ENCODE measurements at regions not wholly inside any gene's neighbourhood (a gene's known extent, or its start where the extent isn't known, plus 50 kb on each side); places are given as distances from the start of the nearest gene placed in this dataset.

DNA sequence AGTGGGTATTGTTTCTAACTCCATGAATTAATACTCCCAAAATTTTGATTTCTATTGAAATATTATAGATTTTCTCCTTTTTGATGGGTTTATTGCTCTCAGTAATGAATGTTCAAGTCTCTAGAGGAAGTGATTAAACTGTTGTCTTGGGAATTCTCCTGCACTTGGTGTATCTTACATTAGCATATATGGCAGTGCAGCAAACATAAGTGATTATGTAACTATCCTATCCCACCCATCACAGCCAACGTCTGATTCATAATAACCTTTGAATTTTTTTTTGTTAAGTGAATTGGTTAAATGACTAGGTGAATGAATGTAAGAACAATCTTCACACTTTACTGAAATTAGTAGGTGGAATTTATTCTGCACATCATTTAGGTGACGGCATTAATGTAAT lies 483.7 kb downstream of the TAF11L14 start:
- no peak for DNase-seq

DNA sequence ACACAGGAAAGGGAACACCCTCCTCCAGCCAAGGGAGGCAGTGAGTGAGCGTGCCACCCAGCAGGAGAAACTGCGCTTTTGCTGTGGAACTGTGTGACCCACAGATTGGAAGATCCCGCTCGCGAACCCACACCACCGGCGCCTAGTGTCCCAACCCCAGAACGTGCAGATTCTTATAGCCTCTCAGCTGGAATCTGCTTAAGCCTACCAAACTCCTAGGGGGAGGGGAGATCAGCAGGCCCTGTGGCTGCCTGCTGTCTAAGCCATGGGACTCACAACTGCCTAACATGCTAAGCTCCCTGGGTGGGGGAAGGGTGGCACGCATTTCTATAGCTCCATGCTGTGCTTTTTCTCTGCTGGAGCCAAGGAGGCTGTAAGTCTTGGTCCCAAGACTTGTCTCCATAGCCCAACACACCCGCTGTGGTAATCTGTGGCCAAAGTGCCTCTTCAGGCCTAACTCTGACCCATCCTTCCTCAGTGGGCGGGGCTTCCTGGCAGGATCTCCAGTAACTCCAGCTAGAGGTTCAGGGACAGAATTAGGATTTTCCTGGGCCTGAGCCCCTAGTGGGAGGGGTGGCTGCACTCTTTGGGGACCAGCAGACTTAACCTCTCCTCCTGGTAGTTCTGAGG lies 485.0 kb downstream of the TAF11L14 start:
- no peak for DNase-seq

- peak in 2 of 3 experiments; percentile 34 to 71 for DNase-seq
Measured at GRCh38 chr5:18141222-18141621, 507.0 kb downstream of the TAF11L14 start.

- peak in 1 of 3 experiments; percentile 14 for DNase-seq
Measured at GRCh38 chr5:18142831-18143230, 508.6 kb downstream of the TAF11L14 start.

DNA sequence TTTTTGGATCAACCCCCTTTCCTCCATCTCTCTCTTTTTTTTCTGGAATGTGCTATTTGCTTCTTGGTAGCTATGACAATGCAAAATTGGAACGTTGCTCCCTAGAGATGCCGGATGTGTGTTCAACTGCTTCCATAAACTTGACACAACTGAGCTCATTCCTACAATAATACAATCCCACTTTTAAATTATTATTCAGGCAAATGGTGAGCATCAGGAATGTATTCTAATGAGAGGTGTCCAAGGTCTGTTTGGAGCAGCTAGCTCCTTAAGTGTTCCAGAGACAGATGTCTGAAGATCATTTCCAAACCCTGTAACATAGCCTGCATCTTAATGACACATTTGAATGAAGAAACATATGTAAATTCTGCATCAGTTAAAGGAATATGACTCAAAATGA lies 518.4 kb downstream of the TAF11L14 start:
- DNase-seq = no peak

DNA sequence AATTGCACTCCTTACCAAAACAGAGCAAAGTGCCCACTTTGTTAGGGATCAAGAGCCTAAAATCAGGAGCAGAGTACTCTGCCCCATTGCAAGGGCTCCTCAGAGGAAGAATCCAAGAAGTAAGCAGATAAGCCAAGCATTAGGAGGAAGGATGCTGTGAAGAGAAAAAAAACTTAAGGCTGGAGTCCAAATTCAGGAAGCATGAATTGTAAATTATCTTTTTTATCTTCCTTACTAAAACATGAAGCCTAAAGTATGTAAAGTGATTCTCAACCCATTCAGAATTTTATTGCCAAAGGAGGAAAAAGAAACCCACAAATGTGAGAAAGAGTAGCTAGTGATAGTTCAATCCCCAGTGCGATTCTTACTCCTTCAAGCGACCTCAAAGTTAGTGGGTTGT lies 523.9 kb downstream of the TAF11L14 start:
- no peak for DNase-seq

DNA sequence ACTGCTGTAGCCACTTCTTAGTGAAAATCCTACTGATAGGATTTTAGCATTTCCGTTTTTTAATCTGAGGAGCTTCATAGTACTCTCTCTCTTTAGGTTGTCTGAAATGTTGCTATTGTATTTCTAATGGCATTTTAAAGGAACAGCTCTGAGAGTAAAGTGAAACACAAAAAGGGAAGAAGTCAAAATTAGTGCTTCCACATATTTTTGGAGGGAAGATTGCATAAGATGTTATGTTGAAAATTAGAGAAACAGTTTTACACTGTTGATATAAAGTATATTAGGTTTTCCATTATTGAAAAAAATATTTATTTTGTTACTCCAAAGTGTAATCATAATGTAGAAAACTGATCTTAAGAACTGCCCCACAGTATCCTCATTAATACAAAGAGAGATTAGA lies 525.1 kb downstream of the TAF11L14 start:
- DNase-seq = no peak

DNA sequence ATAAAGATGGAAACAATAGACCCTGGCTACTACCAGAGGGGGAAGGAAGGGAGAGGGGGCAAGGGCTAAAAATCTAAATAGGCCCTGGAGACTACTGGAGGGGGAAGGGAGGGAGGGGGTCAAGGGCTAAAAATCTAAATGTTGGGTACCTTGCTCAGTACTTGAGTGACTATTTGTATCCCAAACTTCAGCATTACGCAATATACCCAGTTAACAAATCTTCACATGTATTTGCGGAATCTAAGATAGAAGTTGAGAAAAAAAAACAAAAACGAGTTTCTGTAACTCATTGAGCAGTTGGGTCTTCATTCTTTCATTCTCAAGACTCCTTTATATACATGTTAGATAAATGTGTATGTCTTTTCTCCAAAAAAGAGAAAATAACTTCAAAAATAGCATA lies 537.4 kb downstream of the TAF11L14 start:
- no peak for DNase-seq

DNA sequence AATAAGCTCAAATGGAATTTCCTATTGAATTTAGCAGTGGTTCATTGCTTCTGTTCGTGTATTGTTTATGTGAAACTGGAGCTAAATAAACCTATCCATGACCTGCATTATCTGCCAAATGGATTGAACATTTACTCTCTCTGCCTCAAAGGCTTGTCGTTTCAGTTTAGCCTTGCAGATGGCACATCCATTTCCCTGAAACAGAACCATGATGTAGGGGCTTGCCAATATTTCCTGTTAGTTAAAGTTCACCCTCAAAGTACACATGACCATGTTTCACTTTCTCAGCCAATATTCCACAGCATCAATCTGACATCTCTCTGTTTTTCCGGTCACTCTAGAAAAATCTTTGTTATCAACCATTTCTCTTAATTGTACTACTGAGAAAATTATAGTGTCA lies 545.3 kb downstream of the TAF11L14 start:
- no peak for DNase-seq

- no peak for DNase-seq
Measured at GRCh38 chr5:18181575-18181974, 547.3 kb downstream of the TAF11L14 start.

DNA sequence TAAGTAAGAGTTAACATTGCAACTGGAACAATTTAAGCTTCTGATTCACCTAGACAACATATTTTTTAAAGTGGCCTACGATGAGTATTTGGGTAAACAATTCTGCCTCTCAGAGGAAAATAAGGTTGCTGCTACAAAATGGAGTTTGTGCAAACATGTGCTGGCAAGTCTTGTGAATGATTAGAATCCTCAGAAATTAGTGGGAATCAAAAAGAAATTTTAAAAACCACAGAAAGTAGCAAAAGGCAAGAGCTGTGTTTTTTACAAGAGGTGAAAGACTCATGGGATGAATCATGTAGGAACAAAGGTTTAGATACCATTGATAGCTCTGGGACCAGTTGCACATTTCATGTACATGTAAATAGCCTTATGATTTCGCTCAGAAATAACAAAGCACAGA lies 561.6 kb downstream of the TAF11L14 start:
- DNase-seq = peak in 1 of 3 experiments; percentile 24

DNA sequence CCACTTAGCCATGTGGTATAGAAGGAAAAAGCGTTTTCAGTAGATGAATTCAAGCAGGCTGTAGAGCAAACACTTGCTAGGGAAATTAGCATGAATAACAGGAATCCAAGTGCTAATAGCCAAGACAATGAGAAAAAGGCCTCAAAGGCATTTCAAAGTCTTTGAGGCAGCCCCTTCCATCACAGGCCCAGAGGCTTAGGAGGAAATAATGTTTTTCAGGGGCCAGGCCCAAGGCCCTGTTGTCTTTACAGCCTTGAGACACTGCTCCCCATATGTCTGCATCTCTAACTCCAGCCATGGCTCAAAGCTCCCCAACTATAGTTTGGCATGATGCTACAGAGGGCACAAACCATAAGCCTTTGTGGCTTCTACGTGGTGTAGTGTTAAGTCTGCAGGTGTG lies 563.5 kb downstream of the TAF11L14 start:
- DNase-seq = no peak

DNA sequence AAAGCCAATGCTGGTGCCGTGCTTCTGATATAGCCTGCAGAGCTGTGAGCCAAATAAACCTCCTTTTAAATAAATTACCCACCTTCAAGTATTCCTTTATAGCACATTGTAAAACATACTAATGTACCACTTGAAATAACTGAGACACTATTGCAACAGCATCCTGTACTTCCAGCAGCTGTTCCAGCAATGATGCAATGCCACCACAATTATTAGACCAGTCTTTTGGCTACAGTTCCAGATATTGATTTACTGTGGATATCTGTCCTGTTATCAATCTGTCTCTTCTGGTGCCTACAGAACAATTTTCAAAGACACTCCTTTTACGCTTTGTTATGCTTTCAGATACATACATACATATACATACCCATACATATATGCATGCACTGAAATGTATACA lies 567.9 kb downstream of the TAF11L14 start:
- no peak for DNase-seq

DNA sequence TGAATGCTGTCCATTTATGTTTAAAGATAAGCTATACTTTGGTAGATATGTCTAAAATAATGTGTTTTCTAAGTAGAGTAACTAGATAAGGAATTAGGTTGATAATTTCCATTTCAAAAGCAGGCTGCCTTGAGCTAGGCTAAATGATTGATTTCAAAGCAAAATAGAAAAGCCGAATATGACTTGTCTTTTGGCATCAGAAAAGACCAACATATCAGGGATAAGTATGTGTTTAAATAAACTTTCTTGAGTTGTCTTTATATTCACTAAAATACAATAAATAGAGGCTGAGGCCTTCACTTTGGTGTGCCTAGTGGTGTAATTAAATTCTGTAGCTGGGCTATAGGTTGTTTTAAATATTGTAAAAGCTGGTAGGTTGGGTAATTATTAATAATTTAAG lies 569.0 kb downstream of the TAF11L14 start:
- no peak for DNase-seq

DNA sequence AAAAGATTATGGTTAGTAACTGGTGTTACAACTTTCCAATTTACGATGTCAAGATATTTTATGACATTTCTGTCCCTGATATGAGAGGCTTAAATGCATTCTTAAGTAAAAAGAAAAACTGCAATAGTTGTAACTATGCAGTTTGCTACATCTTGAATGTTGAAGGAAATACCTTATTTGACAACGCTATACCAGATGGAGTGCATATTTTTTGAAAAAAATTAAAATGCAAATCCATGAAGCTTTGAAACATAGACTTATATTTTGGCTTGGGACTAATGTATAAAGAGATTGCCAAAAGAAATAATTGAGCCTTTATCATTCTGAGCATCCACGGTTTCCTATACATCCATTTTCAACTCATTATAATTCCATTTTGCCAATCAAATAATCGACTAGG lies 579.4 kb downstream of the TAF11L14 start:
- DNase-seq = no peak

- no peak for DNase-seq
Measured at GRCh38 chr5:18216016-18216415, 581.8 kb downstream of the TAF11L14 start.

DNA sequence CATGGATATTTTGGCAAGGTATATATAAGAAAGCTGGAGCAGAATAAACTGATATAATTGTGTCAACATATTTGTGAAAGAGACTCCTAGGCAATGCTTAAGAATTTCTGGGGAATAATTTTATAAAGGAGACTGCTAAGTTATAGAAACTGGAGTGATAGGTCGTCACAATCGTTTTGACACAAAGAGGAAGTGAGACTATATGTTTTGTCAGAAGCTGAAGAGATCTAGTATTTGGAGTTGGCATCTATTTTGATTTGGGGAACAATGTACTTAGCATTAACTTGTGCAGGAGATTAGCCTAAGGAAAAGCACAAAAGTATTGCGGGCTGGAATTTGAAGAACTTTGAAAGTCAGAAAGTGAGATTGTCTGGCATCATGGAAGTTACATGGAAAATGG lies 582.5 kb downstream of the TAF11L14 start:
- no peak for DNase-seq

GRCh38 chr5:18219241-18219640 lies 585.0 kb downstream of the TAF11L14 start:
- no peak for DNase-seq

- peak in 1 of 3 experiments; percentile 24 for DNase-seq
Measured at GRCh38 chr5:18220631-18221030, 586.4 kb downstream of the TAF11L14 start.

DNA sequence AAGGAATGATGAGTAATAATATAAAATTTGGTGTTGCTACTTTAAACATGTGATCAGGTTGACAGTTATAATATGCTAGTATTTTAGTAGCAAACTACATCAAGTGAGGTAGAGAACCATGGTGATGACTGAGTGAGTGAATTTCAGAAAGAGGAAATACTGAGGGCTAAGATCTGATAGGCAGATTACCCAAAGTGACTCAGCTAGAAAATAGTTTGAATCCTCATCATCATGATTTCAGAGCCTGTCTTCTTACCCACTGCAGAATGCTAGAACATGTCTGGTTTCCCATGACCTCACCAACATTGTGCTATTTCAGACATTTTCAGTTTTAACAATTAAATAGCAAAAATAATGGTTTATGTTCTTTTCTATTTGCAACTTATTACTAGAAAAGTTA lies 602.1 kb downstream of the TAF11L14 start:
- DNase-seq = no peak

GRCh38 chr5:18238321-18238720 lies 604.1 kb downstream of the TAF11L14 start:
- no peak for DNase-seq

DNA sequence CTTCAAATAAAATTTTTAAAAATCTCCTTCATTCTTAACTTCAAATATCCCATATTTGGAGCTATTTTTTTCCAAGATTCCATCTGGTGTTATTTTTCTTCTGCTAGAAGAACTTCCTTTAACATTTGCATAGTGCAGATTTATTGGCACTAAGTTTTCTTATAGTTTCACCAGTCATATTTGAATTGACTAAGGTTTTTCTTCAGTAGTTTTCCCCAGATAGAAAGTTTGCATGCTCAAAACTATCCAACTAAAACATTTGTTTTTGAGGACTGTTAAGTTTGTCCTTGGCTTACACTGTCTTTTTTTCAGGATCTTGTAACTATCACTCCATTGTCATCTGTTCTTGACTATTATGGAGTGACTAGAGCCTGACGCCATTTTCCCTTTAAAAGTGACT lies 606.7 kb downstream of the TAF11L14 start:
- DNase-seq = no peak

DNA sequence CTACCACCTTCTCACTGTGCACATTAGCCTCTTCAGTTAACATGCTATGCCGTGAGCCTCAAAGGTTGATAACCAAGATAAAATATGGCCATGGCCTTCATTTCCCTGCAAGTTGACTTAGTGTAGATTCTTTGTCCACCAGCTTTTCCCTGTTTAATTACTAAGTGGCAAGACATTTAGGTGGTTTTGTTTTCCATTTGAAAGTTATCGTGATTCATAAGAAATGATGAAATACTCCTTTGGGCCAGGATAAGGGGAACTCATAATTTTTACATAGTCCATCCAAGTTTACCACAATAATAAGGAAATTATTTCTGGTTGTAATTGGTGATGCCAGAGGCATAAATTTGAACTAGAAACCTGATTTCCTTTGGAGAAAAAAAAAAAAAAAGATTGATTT lies 609.6 kb downstream of the TAF11L14 start:
- DNase-seq = no peak

GRCh38 chr5:18244309-18244708 lies 610.0 kb downstream of the TAF11L14 start:
- DNase-seq = no peak

DNA sequence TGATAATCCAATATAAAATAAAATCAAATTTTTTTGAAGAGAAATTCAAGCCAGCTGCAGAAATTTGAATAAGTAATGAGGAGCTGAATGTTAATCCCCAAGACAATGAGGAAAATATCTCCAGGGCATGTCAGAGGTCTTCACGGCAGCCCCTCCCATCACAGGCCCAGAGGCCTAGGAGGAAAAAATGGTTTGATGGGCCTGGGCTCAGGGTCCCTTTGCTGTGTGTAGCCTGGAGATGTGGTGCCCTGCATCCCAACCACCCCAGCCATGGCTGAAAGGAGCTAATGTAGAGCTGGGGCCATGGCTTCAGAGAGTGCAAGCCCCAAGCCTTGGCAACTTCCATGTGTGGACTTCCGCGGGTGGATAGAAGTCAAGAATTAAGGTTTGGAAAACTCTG lies 618.3 kb downstream of the TAF11L14 start:
- DNase-seq = no peak
